Hindlimb muscle (tissue), 1 donor: ENCODE measurements at regions not wholly inside any gene's neighbourhood (a gene's known extent, or its start where the extent isn't known, plus 50 kb on each side); places are given as distances from the start of the nearest gene placed in this dataset.
A peak's percentile ranks its signal among the peaks of the same experiment; 100 is the strongest.
"Not testable (repeated sequence)": the region's sequence is repeated elsewhere in the genome, so short reads cannot be mapped to it uniquely, and the experiment has no call there.

Source experiments
- DNase-seq: peaks from one replicate; pipeline ENCODE4 v3.0.0-alpha.2; 2013

DNA sequence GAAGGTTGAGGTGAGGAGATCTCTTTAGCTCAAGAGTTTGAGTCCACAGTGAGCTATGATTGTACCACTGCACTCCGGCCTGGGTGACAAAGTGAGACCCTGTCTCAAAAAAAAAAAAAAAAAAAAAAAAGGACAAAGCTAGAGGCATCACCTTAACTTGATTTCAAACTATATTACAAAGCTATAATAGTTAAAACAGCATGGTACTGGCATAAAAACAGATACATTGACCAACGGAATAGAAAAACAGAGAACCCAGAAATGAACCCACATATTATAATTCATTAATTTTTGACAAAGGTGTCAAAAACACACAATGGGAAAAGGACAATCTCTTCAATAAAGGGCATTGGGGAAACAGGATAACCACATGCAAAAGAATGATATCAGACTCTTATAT lies 50.8 kb upstream of the MBOAT1 start:
- DNase-seq, result no peak

- no peak for DNase-seq
Measured at GRCh38 chr6:20265842-20266241, 53.6 kb upstream of the MBOAT1 start.

GRCh38 chr6:20266851-20267608 lies 54.8 kb upstream of the MBOAT1 start:
- no peak for DNase-seq

DNA sequence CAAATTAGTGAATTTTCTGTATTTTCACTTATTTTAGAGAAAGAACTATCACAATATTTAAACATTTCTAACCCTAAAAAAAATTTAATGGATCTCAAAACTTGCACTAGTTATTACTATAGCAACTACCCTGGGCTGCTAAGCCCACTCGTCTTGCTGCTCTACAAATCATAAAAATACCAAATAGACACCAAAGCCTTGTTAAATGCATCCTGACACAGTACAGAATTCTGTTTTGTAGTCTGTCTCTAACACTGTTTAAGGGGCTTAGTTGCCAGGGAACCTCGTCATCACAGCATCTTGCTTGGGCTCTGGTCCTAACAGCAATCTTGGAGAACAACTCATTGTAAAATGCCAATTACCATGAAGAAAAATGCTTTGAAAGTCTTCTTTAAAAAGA lies 56.9 kb upstream of the MBOAT1 start:
- DNase-seq, result no peak

DNA sequence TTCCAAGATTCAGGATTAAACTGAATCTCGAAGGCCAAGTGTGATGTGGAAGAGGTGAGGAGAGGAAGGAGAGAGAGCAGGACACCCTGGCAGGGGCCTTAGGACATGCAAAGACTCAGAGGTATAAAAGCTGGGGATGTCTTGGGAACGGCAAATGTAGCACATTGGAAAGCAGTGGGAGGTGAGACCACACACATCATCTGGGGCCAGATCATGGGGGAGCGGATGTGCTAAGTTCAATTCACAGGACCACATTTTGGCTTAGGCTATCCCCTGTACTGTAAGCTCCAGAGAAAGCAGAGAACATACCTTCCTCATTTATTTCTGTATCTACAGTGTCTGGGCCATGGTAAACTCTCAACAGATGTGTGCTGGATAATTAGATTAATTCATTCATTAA lies 59.5 kb upstream of the MBOAT1 start:
- no peak for DNase-seq

GRCh38 chr6:20274137-20274536 lies 61.9 kb upstream of the MBOAT1 start:
- DNase-seq, result no peak

GRCh38 chr6:20275837-20276236 lies 63.6 kb upstream of the MBOAT1 start:
- not testable (repeated sequence) for DNase-seq

DNA sequence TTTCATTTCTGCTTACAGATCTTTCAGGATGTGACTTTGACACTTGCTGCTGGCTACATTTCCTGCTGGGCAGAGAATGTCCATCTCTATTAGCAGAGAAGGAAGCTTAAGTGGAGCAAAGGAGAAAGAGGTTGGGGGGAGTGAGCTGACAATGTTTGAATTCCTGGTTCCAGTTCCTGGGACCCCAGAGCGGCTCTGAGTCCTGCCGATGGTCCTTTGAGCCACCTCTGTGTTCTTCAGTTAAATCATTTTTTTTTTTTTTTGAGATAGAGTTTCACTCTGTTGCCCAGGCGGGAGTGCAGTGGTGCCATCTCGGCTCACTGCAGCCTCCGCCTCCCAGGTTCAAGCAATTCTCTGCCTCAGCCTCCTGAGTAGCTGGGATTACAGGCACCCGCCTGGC lies 65.5 kb upstream of the MBOAT1 start:
- not testable (repeated sequence) for DNase-seq

DNA sequence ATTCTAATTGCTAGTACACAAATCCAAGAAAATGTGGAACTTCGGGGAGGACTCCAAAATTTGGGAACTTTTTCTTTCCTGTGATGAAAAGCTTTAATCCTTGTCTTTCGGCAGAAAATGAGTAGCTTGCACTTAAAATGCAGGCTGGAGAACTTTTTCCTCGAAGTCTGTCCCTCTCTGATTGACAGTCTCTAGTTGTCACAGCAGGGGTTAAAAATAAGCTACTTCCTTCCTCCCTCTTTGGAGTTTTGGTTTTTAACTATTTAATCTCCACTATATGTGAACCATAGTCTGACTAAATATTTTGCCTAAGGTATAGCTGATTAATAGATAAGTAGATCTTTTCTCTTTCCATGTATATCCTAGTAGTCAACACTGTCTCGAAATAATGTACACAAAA lies 66.8 kb upstream of the MBOAT1 start:
- no peak for DNase-seq

DNA sequence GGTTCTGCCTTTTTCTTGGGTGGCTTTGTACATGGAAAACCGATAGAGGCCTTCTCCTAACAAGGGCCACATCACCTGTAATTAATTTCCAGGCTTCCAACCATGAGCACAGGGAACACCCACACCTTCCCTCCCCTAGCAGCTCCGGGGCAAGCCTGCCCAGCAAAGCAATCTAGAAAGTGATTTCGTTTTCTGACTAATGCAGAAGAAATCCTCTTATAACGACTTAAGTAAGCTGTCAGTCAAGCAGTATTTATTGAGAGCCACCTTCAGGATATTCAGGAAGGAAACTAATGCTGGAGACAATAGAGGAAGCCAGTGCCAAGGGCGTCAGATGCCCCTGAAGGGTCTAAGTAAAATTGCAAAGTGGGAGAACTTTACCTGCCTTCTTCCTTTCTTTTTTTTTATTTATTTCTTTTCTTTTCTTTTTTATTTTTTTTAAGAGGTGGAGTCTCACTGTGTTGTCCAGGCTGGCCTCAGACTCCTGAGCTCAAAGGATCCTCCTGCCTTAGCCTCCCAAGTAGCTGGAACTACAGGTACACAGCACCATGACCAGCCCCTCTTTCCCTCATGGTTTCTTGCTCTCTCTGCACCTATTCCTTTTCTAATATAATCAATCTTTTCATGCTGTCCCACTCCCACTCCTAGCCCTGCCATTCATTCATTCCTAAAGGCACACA lies 67.5 kb upstream of the MBOAT1 start:
- DNase-seq, result no peak

DNA sequence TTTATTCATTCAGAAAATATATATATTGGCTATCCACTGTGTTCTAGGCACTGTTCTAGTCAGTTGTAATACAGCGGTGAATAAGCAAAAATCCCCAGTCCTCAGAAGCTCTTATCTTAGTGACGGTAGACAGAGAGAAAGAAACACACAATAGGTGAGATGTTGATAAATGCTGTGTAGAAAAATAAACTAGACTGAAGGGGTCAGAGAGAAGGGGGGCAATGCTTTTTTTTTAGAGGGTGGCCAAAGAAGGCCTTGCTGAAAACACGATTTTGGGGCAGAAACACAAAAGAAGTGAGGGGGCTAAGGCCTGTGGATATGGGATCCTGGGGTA lies 68.0 kb upstream of the MBOAT1 start:
- DNase-seq, result no peak

DNA sequence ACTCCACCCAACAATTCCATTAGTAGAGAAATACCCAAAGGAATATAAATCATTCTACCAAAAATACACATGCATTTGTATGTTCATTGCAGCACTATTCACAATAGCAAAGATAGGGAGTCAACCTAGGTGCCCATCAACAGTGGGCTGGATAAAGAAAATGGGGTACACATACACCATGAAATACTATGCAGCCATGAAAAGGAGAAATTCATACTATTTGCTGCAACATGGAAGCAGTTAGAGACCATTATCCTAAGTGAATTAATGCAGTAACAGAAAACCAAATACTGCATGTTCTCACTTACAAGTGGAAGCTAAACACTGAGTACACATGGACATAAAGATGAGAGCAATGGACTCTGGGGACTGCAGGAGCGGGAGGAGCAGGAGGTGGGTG lies 72.4 kb upstream of the MBOAT1 start:
- no peak for DNase-seq

GRCh38 chr6:20286968-20287565 lies 74.8 kb upstream of the MBOAT1 start:
- no peak for DNase-seq

DNA sequence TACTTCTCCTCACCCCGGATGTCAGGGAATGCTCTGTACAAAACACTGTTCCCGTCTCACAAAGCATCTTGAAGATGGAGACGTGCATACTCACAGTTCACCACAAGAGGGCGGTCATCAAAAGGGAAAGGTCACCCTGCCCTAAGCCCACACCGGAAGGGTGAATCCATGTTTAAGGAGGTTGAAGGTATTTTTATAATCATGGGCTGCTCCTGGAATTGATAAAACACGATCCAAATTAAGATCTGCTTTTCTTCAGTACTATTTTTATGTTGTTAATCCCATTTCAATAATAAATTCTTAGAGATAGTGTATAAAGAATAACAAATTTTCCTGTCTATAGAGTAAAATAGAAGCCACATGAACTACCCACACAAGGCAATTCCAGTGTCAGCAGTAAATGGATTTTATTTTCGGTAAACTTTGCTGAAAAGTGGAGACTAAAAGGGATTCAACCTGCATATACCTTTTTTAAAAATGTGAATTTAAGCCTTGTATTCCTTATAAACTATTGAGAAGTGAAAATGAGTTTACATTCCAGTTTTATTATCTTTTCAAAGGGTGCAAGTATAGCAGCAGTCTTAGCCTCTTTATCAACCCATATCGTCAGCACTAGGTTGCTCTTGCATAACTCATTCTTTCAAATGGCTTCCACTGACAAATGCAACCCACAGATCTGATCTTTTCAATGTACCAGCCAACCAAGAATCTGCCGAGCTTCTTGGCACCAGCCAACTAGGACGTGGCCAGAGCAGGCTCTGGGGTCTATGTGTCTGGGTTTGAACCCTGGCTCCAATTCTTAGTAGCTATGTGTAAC lies 79.7 kb upstream of the MBOAT1 start:
- peak; percentile 66 for DNase-seq

DNA sequence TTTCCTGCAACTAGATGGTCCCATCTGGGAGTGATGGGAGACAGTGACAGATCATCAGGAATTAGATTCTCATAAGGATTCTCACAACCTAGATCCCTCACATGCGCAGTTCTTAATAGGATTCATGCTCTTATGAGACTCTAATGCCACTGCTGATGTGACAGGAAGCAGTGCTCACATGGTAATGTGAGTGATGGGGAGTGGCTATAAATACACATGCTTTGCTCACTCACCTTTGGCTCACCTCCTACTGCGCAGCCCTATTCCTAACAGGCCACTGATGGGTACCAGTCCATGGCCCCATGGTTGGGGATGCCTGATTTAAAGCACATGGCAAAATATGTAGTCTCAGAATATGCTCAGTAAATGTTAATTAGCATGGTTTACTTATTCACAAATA lies 80.6 kb upstream of the MBOAT1 start:
- DNase-seq, result no peak

DNA sequence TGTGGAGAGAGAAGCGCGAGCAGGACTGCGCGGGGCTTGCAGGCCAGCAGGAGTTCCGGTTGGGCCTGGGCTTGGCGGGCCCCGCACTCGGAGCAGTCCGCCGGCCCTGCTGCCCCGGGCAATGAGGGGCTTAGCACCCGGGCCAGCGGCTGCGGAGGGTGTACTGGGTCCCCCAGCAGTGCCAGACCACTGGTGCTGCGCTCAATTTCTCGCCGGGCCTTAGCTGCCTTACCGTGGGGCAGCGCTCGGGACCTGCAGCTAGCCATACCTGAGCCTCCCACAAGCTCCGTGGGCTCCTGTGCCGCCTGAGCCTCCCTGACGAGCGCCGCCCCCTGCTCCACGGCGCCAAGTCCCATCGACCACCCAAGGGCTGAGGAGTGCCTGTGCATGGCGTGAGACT lies 89.0 kb upstream of the MBOAT1 start:
- no peak for DNase-seq

DNA sequence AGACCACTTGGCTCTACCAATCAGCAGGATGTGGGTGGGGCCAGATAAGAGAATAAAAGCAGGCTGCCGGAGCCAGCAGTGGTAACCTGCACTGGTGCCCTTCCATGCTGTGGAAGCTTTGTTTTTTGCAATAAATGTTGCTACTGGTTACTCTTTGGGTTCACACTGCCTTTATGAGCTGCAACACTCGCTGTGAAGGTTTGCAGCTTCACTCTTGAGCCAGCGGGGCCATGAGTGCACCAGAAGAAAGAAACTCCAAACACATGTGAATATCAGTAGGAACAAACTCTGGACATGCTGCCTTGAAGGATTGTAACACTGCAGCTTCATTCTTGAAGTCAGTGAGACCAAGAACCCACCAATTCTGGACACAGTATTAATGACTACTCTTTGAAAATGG lies 89.9 kb upstream of the MBOAT1 start:
- DNase-seq, result no peak

DNA sequence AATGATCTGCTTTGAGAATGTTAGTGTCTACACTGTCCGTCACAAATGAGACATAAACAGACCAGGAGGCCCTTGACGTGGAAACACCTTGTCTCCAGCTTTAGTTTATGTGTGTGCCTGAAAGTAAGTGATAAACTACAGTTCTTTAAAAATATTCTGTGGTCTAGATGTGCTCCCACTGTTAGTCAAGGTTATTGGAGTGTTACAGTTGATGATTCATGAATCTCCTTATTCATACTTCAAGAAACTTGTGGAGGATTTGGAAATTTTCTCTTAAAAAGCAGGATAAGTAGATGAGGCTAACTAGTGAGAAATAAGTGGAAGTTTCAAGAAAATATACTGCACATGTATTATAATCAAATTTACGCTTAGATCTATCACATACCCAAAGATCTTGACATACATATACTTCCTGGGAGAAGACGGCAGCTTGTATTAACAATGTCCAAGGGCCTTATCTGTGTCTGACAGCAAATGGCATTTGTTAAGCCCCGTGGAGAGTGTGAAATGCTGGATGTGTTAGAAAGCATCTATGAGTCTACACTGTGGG lies 90.5 kb upstream of the MBOAT1 start:
- no peak for DNase-seq

GRCh38 chr6:20306491-20306890 lies 94.2 kb upstream of the MBOAT1 start:
- no peak for DNase-seq

DNA sequence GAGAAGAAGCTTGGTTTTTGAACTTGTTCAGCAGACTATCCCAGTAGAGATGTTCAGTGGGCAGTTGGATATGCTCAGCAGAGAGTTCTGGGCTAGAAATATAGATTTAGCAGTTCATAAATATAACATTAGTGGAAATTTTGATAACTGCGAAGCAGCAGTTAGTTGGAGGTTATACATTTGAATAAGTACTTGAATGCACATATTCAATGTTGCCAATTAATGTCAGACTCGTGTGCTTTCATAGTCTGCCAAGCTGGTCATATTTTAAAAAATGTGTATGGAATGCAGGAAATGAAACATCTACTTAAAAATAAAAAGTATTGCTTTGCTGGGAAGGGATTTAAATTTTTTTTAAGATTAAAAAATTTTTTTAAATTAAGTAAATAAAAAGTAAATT lies 92.5 kb upstream of the E2F3 start:
- DNase-seq, result no peak

- DNase-seq, result no peak
Measured at GRCh38 chr6:20310185-20310584, 91.5 kb upstream of the E2F3 start.

GRCh38 chr6:20312606-20313005 lies 89.1 kb upstream of the E2F3 start:
- no peak for DNase-seq

DNA sequence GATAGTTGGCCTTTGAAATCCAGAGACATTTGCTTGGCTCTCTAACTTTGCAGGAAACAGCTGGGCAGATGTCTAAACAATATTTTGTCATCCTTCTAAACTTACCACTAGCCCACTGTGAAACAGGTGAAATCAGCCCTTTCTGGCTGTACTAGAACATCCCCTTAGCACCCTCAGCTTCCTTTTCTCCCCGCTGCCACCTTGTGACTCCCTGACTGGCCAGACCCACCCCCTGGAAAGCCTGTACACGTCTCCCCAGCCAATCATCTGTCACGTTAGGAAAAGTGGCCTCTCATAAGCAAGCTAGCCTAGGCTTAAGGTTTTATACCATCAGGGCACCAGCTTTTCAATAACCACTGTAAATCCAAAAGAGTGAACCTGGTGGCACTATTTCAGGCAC lies 88.6 kb upstream of the E2F3 start:
- no peak for DNase-seq
